KMS-11 (cell line): ENCODE measurements at regions not wholly inside any gene's neighbourhood (a gene's known extent, or its start where the extent isn't known, plus 50 kb on each side); places are given as distances from the start of the nearest gene placed in this dataset.

Experiments used
- H2AFZ ChIP-seq: fragments of 200-600 bp; sonication (generic); 2 replicates; pipeline ENCODE4 v1.6.1; 2016; ENCODE audit warnings: antibody characterized with exemption, mixed run types, low read depth
- H3K27ac ChIP-seq: fragments of 200-600 bp; sonication (generic); 2 replicates; pipeline ENCODE4 v1.6.1; 2016; ENCODE audit warnings: mild to moderate bottlenecking, mixed run types
- H3K27me3 ChIP-seq: fragments of 200-600 bp; sonication (generic); 2 replicates; pipeline ENCODE4 v1.6.1; 2017; ENCODE audit warnings: mild to moderate bottlenecking, low read depth, mixed run types, moderate library complexity; ENCODE audit not compliant: insufficient read depth
- H3K36me3 ChIP-seq: fragments of 200-600 bp; sonication (generic); 2 replicates; pipeline ENCODE4 v1.6.1; 2017; ENCODE audit warnings: mild to moderate bottlenecking, mixed run types; ENCODE audit not compliant: insufficient read depth
- H3K4me1 ChIP-seq: fragments of 200-600 bp; sonication (generic); 2 replicates; pipeline ENCODE4 v1.6.1; 2016; ENCODE audit warnings: mild to moderate bottlenecking, low read depth, mixed run types; ENCODE audit not compliant: poor library complexity, severe bottlenecking
- H3K4me2 ChIP-seq: fragments of 200-600 bp; sonication (generic); 2 replicates; pipeline ENCODE4 v1.7.0; 2016; ENCODE audit warnings: mild to moderate bottlenecking, mixed run types
- H3K4me3 ChIP-seq: fragments of 200-600 bp; sonication (generic); IDR thresholded peaks from 2 replicates; pipeline ENCODE4 v1.6.1; 2017; ENCODE audit warnings: low read depth, low read length, mixed read lengths; ENCODE audit not compliant: insufficient read depth
- H3K79me2 ChIP-seq: fragments of 200-600 bp; sonication (generic); 2 replicates; pipeline ENCODE4 v1.6.1; 2016; ENCODE audit warnings: low read depth, mixed run types; ENCODE audit not compliant: insufficient read depth
- H3K9ac ChIP-seq: fragments of 200-600 bp; sonication (generic); 2 replicates; pipeline ENCODE4 v1.6.1; 2016; ENCODE audit warnings: mild to moderate bottlenecking, mixed run types
- H4K20me1 ChIP-seq: fragments of 200-600 bp; sonication (generic); 2 replicates; pipeline ENCODE4 v1.6.1; 2016; ENCODE audit warnings: mild to moderate bottlenecking, mixed run types; ENCODE audit not compliant: insufficient read depth
- TF ChIP-seq, protein P1 (sequence below): fragments of 200-600 bp; sonication (generic); conservative IDR thresholded peaks from 2 replicates; pipeline ENCODE4 v1.6.1; 2017; ENCODE audit warnings: low read depth, mild to moderate bottlenecking, antibody characterized with exemption, low read length, moderate library complexity, mixed read lengths

DNA sequence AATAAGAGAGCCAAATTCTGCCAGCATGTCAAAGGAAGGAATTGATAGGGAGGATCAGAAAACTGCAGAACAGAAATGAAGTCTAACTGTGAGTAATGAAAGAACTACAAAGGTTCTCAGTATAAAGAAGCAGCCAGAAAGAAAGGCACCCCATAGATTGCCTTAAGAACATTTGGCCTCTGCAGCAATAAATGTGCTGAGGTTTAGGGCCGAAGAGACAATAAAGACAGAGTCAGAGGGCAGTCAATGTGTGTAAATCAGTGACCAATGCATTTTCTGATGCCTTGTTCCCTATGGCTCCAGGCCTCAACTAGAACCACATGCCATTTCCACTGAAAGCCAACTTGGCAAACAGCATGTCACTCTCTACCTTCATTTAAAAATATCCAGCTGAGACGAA, 281.0 kb downstream of the HINT1 start:
- no peak overlapping the region for H3K27ac ChIP-seq
- H3K79me2 ChIP-seq: no peaks in the 10 kb centered on the region
- H2AFZ ChIP-seq: no peak overlapping the region
- no peaks in the 10 kb centered on the region for H4K20me1 ChIP-seq
- no peaks in the 10 kb centered on the region for H3K36me3 ChIP-seq
- no peaks in the 10 kb centered on the region for H3K27me3 ChIP-seq
- H3K9ac ChIP-seq: no peak overlapping the region
- no peak overlapping the region for H3K4me2 ChIP-seq
- TF ChIP-seq, protein P1, sequence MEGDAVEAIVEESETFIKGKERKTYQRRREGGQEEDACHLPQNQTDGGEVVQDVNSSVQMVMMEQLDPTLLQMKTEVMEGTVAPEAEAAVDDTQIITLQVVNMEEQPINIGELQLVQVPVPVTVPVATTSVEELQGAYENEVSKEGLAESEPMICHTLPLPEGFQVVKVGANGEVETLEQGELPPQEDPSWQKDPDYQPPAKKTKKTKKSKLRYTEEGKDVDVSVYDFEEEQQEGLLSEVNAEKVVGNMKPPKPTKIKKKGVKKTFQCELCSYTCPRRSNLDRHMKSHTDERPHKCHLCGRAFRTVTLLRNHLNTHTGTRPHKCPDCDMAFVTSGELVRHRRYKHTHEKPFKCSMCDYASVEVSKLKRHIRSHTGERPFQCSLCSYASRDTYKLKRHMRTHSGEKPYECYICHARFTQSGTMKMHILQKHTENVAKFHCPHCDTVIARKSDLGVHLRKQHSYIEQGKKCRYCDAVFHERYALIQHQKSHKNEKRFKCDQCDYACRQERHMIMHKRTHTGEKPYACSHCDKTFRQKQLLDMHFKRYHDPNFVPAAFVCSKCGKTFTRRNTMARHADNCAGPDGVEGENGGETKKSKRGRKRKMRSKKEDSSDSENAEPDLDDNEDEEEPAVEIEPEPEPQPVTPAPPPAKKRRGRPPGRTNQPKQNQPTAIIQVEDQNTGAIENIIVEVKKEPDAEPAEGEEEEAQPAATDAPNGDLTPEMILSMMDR: no peak
- no peaks in the 10 kb centered on the region for H3K4me1 ChIP-seq
- H3K4me3 ChIP-seq: no peak overlapping the region

DNA sequence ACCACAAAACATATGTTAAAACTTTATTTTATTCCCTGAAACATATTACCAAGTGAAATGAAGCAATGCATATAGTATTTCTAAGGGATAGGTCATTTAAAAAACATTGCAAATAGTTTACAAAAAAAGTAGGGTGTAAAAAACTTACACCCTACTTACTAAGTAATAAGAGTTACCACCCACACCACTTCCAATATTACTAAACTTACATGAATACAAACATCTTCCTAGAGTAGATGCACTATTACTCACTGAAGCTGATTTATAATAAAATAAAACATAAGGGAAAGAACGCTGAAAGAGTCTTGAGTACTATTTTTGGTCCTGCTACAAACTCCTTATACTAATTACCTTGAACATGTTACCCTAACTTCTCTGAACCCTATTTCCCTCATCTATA, 289.4 kb downstream of the HINT1 start:
- Histone ChIP-seq H3K36me3 (no peaks in the 10 kb centered on the region), H3K4me2 (no peak overlapping the region), H2AFZ (no peak overlapping the region), H3K79me2 (no peaks in the 10 kb centered on the region), H3K4me3 (no peak overlapping the region), H3K9ac (no peak overlapping the region), H3K27me3 (no peaks in the 10 kb centered on the region), H3K4me1 (no peaks in the 10 kb centered on the region), H3K27ac (no peak overlapping the region), H4K20me1 (no peaks in the 10 kb centered on the region)
- TF ChIP-seq, protein P1: no peak

DNA sequence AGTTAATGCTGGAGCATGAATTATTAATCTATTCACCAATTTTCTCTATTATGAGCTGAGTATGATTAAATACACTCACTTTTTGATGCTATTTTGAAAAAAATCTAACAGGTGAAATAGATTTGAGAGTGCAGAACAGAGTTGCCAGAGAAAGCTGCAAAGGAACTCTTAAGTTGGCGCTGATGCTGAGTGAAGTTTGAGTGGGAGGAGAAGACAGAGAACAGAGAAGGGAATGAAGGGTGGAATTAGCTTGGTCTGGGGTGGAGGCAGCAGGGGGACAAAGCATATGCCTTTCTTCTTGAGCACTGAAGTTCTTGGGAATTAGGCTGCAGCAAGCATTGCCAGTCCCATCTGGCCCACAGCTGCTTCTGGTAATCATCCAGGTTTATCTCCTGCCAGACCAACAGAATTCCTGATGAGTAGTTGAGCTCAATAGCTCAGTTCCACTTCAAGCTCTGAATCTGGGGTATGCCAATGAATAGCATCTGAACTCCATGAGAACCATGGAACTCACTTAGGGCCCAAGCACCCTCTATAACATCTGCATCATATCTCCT, 290.1 kb downstream of the HINT1 start:
- no peaks in the 10 kb centered on the region for H4K20me1 ChIP-seq
- no peaks in the 10 kb centered on the region for H3K4me1 ChIP-seq
- no peak overlapping the region for H2AFZ ChIP-seq
- no peaks in the 10 kb centered on the region for H3K27me3 ChIP-seq
- H3K4me3 ChIP-seq: no peak overlapping the region
- TF ChIP-seq, protein P1: no peak
- H3K36me3 ChIP-seq: no peaks in the 10 kb centered on the region
- no peak overlapping the region for H3K4me2 ChIP-seq
- H3K79me2 ChIP-seq: no peaks in the 10 kb centered on the region
- H3K27ac ChIP-seq: no peak overlapping the region
- no peak overlapping the region for H3K9ac ChIP-seq

DNA sequence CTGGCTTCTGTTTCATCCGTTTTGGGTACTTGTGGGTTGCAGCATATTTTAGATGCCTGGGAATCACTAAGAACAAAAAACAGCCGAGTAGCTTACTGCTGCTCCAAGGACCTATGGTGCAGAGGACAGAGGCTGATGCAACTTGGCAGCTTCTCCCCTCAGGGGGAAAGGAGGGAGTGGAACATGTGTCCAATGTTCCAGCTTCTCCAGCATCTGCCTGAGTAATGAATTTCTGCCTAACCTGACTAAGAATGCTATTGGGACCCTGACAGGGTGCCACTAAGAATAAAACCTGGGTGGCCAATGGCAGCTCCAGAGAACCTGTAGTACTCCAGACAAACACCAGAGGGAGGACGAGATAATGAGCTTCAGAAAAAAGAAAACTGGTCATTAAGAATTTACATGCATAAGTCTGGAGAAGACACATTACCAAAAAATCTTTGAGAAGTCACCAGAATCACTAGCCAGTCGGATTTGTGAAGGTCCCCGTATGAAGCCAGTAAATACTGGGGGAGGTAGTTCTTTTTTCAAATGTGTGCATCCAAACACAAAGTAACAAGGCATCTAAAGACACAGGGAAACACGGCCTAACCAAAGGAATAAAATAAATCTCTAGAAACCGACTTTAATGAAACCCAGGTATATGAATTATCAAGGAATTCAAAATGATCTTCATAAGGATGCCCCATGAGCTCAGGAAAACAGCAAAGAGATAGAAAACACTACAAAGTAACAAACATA, 293.5 kb downstream of the HINT1 start:
- no peaks in the 10 kb centered on the region for H3K79me2 ChIP-seq

More for the DNA sequence above, 293.5 kb downstream of the HINT1 start:
- no peak overlapping the region for H3K4me3 ChIP-seq
- no peaks in the 10 kb centered on the region for H3K36me3 ChIP-seq
- no peak overlapping the region for H3K27ac ChIP-seq
- no peak overlapping the region for H3K9ac ChIP-seq
- TF ChIP-seq, protein P1: peak; percentile 83
- no peak overlapping the region for H3K4me2 ChIP-seq
- H2AFZ ChIP-seq: no peak overlapping the region
- no peaks in the 10 kb centered on the region for H3K27me3 ChIP-seq
- H4K20me1 ChIP-seq: no peaks in the 10 kb centered on the region
- H3K4me1 ChIP-seq: no peaks in the 10 kb centered on the region
